H9 (cell line): ENCODE measurements at regions not wholly inside any gene's neighbourhood (a gene's known extent, or its start where the extent isn't known, plus 50 kb on each side); places are given as distances from the start of the nearest gene placed in this dataset.

Source experiments
- DNase-seq: peaks from one replicate; pipeline ENCODE4 v3.0.0-alpha.2; 2017
- H2AFZ ChIP-seq: one replicate; pipeline ENCODE4 v1.6.1; 2013; ENCODE audit warnings: mild to moderate bottlenecking, low read length, control low read depth, moderate library complexity
- H2AK5ac ChIP-seq: 2 replicates; pipeline ENCODE4 v1.6.1; 2013; ENCODE audit warnings: low read length, control low read depth, mixed read lengths; ENCODE audit not compliant: insufficient read length
- H2BK120ac ChIP-seq: one replicate; pipeline ENCODE4 v1.6.1; 2013; ENCODE audit warnings: low read depth, mild to moderate bottlenecking, low read length, control low read depth, inconsistent platforms; ENCODE audit not compliant: poor library complexity, severe bottlenecking
- H2BK12ac ChIP-seq: 2 replicates; pipeline ENCODE4 v1.6.1; 2013; ENCODE audit warnings: low read length, control low read depth, mixed read lengths, low read depth; ENCODE audit not compliant: insufficient read length
- H2BK15ac ChIP-seq: 2 replicates; pipeline ENCODE4 v1.6.1; 2013; ENCODE audit warnings: low read depth, low read length, control low read depth
- H2BK20ac ChIP-seq: one replicate; pipeline ENCODE4 v1.6.1; 2013; ENCODE audit warnings: low read depth, mild to moderate bottlenecking, low read length, control low read depth, inconsistent platforms; ENCODE audit not compliant: poor library complexity, severe bottlenecking
- H2BK5ac ChIP-seq: 2 replicates; pipeline ENCODE4 v1.6.1; 2013; ENCODE audit warnings: low read length, control low read depth, mixed read lengths; ENCODE audit not compliant: insufficient read length
- H3K14ac ChIP-seq: 2 replicates; pipeline ENCODE4 v1.6.1; 2013; ENCODE audit warnings: low read length, control low read depth; ENCODE audit not compliant: insufficient read depth
- H3K18ac ChIP-seq: 2 replicates; pipeline ENCODE4 v1.6.1; 2013; ENCODE audit warnings: low read depth, mild to moderate bottlenecking, mixed read lengths, low read length, control low read depth; ENCODE audit not compliant: insufficient read length
- H3K23ac ChIP-seq: 2 replicates; pipeline ENCODE4 v1.6.1; 2013; ENCODE audit warnings: low read length, control low read depth, mixed read lengths, low read depth; ENCODE audit not compliant: insufficient read length
- H3K23me2 ChIP-seq: 2 replicates; pipeline ENCODE4 v1.6.1; 2013; ENCODE audit warnings: low read depth, mild to moderate bottlenecking, mixed read lengths, low read length, control low read depth; ENCODE audit not compliant: insufficient read length, poor library complexity, severe bottlenecking
- H3K27ac ChIP-seq: 2 replicates; pipeline ENCODE4 v1.5.1; 2013; ENCODE audit warnings: low read length, control low read depth, mixed read lengths, low read depth; ENCODE audit not compliant: insufficient read length
- H3K27me3 ChIP-seq: 2 replicates; pipeline ENCODE4 v1.6.1; 2013; ENCODE audit warnings: low read length, control low read depth, inconsistent platforms; ENCODE audit not compliant: insufficient read depth
- H3K4ac ChIP-seq: 2 replicates; pipeline ENCODE4 v1.6.1; 2013; ENCODE audit warnings: low read depth, mild to moderate bottlenecking, control low read depth, inconsistent platforms, low read length, moderate library complexity
- H3K4me1 ChIP-seq: 2 replicates; pipeline ENCODE4 v1.6.1; 2013; ENCODE audit warnings: low read length, control low read depth, inconsistent platforms; ENCODE audit not compliant: insufficient read depth
- H3K4me2 ChIP-seq: 2 replicates; pipeline ENCODE4 v1.6.1; 2013; ENCODE audit warnings: low read length, control low read depth, mixed read lengths; ENCODE audit not compliant: insufficient read length, insufficient read depth
- H3K56ac ChIP-seq: 2 replicates; pipeline ENCODE4 v1.6.1; 2013; ENCODE audit warnings: low read depth, mild to moderate bottlenecking, mixed read lengths, low read length, control low read depth; ENCODE audit not compliant: insufficient read length
- H3K79me1 ChIP-seq: 2 replicates; pipeline ENCODE4 v1.6.1; 2013; ENCODE audit warnings: low read depth, mild to moderate bottlenecking, moderate library complexity, low read length, control low read depth, inconsistent platforms; ENCODE audit not compliant: insufficient read depth, poor library complexity, severe bottlenecking
- H3K79me2 ChIP-seq: 2 replicates; pipeline ENCODE4 v1.6.1; 2013; ENCODE audit warnings: low read length, control low read depth, inconsistent platforms; ENCODE audit not compliant: insufficient read depth
- H3K9ac ChIP-seq: 2 replicates; pipeline ENCODE4 v1.6.1; 2013; ENCODE audit warnings: low read length, control low read depth, mixed read lengths; ENCODE audit not compliant: insufficient read length; ENCODE audit errors: extremely low read depth
- H3K9me3 ChIP-seq: one replicate; pipeline ENCODE4 v1.6.1; 2013; ENCODE audit warnings: low read depth, low read length, inconsistent platforms; ENCODE audit not compliant: control insufficient read depth
- H3T11ph ChIP-seq: one replicate; pipeline ENCODE4 v1.6.1; 2013; ENCODE audit warnings: mild to moderate bottlenecking, low read length, control low read depth, inconsistent platforms
- H4K20me1 ChIP-seq: one replicate; pipeline ENCODE4 v1.6.1; 2013; ENCODE audit not compliant: control insufficient read depth, insufficient read length, insufficient read depth
- H4K5ac ChIP-seq: 2 replicates; pipeline ENCODE4 v1.6.1; 2013; ENCODE audit warnings: low read depth, mild to moderate bottlenecking, mixed read lengths, low read length, control low read depth; ENCODE audit not compliant: insufficient read length
- H4K8ac ChIP-seq: replicated peaks from 2 replicates; pipeline ENCODE4 v1.6.1; 2013; ENCODE audit warnings: low read length, control low read depth, mixed read lengths, low read depth; ENCODE audit not compliant: insufficient read length
- H4K91ac ChIP-seq: 2 replicates; pipeline ENCODE4 v1.6.1; 2013; ENCODE audit warnings: low read depth, mild to moderate bottlenecking, moderate library complexity, mixed read lengths, low read length, control low read depth; ENCODE audit not compliant: insufficient read length
- H3K27ac Mint-ChIP-seq, 3 experiments: 2 replicates in 2 of 3; 3 replicates in 1 of 3; pipeline ENCODE4 v1.8.0; 2020 to 2021; ENCODE audit warnings: mixed read lengths in 3 of 3, mild to moderate bottlenecking in 1 of 3, moderate library complexity in 1 of 3
- H3K27me3 Mint-ChIP-seq: 2 replicates; pipeline ENCODE4 v1.8.0; 2021; ENCODE audit warnings: low read depth, mild to moderate bottlenecking, moderate library complexity, mixed read lengths
- H3K36me3 Mint-ChIP-seq, 3 experiments: 2 replicates in 2 of 3; 3 replicates in 1 of 3; pipeline ENCODE4 v1.8.0; 2020 to 2021; ENCODE audit warnings: low read depth in 3 of 3, mixed read lengths in 3 of 3; ENCODE audit not compliant: insufficient read depth in 1 of 3
- H3K4me1 Mint-ChIP-seq, 2 experiments: 2 replicates each; pipeline ENCODE4 v1.8.0; 2020; ENCODE audit warnings: mixed read lengths in 2 of 2
- H3K4me3 Mint-ChIP-seq, 2 experiments: 2 replicates in 1 of 2; 3 replicates in 1 of 2; pipeline ENCODE4 v1.8.0; 2020 to 2021; ENCODE audit warnings: mild to moderate bottlenecking in 2 of 2, mixed read lengths in 2 of 2, moderate library complexity in 1 of 2
- H3K9me3 Mint-ChIP-seq, 2 experiments: 2 replicates in 1 of 2; 3 replicates in 1 of 2; pipeline ENCODE4 v1.8.0; 2020; ENCODE audit warnings: mild to moderate bottlenecking in 2 of 2, mixed read lengths in 2 of 2, moderate library complexity in 1 of 2
- CTCF ChIP-seq: fragments of 200-600 bp; sonication (generic); conservative IDR thresholded peaks from 3 replicates; pipeline ENCODE4 v1.8.0; 2021; ENCODE audit warnings: antibody characterized with exemption, mild to moderate bottlenecking

GRCh38 chrX:116272861-116273260 is 102.3 kb downstream of the AGTR2 start:
- Histone ChIP-seq H4K20me1 (no peaks in the 10 kb centered on the region), H3K23me2 (no peaks in the 10 kb centered on the region), H3K4me2 (no peak overlapping the region), H2BK5ac (no peak overlapping the region), H3K4me1 (no peaks in the 10 kb centered on the region), H3K14ac (no peak overlapping the region), H3K79me1 (no peaks in the 10 kb centered on the region), H2BK120ac (no peak overlapping the region), H3K23ac (no peak overlapping the region), H3K79me2 (no peaks in the 10 kb centered on the region), H3K56ac (no peak overlapping the region), H3K9me3 (no peaks in the 10 kb centered on the region), H2BK12ac (no peak overlapping the region), H2AK5ac (no peak overlapping the region), H2BK15ac (no peak overlapping the region), H3T11ph (no peak overlapping the region), H3K27ac (no peak overlapping the region), H2BK20ac (no peak overlapping the region), H3K4ac (no peak overlapping the region), H3K18ac (no peak overlapping the region), H4K8ac (no peak overlapping the region), H4K5ac (no peak overlapping the region), H3K27me3 (no peaks in the 10 kb centered on the region), H4K91ac (no peak overlapping the region), H2AFZ (no peak overlapping the region), H3K9ac (no peak overlapping the region)
- Mint-ChIP-seq H3K27ac (no peak overlapping the region), H3K27me3 (peaks cover 1% of the 10 kb centered on the region; the same call in 1 of the 2 replicates), H3K4me3 (no peak overlapping the region), H3K4me1 (peaks cover 0 to 6% of the 10 kb centered on the region in 2 experiments; a peak in 1 of 4 replicates), H3K9me3 (no peaks in the 10 kb centered on the region), H3K36me3 (no peaks in the 10 kb centered on the region)
- DNase-seq: no peak
- no peak for TF ChIP-seq CTCF
